ENCODE measurements at regions not wholly inside any gene's neighbourhood (a gene's known extent, or its start where the extent isn't known, plus 50 kb on each side); places are given as distances from the start of the nearest gene placed in this dataset.

- FAIRE-seq = no peak
- no peaks in the 10 kb centered on the region for H3K36me3 ChIP-seq (ENCODE audit: control insufficient read depth in 2 of 3, insufficient read depth in 3 of 3, low read length in 3 of 3)
These were observed 297.9 kb upstream of the PTGER4 start for GRCh38 chr5:40381676-40382363.

GRCh38 chr5:40381016-40381415 is 298.7 kb upstream of the PTGER4 start:
- no peak for TF ChIP-seq CTCF (IDR thresholded peaks at IDR 0.05; ENCODE audit: borderline replicate concordance, extremely low read depth, insufficient read depth)
- H3K9ac ChIP-seq (ENCODE audit: low read length in 3 of 3) = no peak overlapping the region
- H3K27me3 ChIP-seq (ENCODE audit: control insufficient read depth, insufficient read depth, low read length) = no peaks in the 10 kb centered on the region
- DNase-seq (no peak), FAIRE-seq (no peak)
- no peak overlapping the region for H3K27ac ChIP-seq (ENCODE audit: low read depth in 2 of 2, low read length in 2 of 2)
- H3K4me3 ChIP-seq (ENCODE audit: low read length in 3 of 3) = no peak overlapping the region
- intact Hi-C loops (cut with DNase I) = no loop called here
- no peaks in the 10 kb centered on the region for H3K4me1 ChIP-seq (ENCODE audit: control insufficient read depth in 2 of 3, insufficient read depth in 2 of 3, low read depth in 1 of 3, low read length in 3 of 3)
- no peaks in the 10 kb centered on the region for H3K36me3 ChIP-seq (ENCODE audit: control insufficient read depth in 2 of 3, insufficient read depth in 3 of 3, low read length in 3 of 3)
- no peaks in the 10 kb centered on the region for H3K9me3 ChIP-seq (ENCODE audit: control insufficient read depth in 2 of 3, insufficient read depth in 1 of 3, low read length in 3 of 3)

More at GRCh38 chr5:40381676-40382363, 297.9 kb upstream of the PTGER4 start:
- no peaks in the 10 kb centered on the region for H3K9me3 ChIP-seq (ENCODE audit: control insufficient read depth in 2 of 3, insufficient read depth in 1 of 3, low read length in 3 of 3)
- intact Hi-C loops (cut with DNase I) = no loop called here
- no peaks in the 10 kb centered on the region for H3K27me3 ChIP-seq (ENCODE audit: control insufficient read depth, insufficient read depth, low read length)
- no peak overlapping the region for H3K4me3 ChIP-seq (ENCODE audit: low read length in 3 of 3)
- H3K27ac ChIP-seq (ENCODE audit: low read depth in 2 of 2, low read length in 2 of 2) = no peak overlapping the region
- no peak for DNase-seq
- no peaks in the 10 kb centered on the region for H3K4me1 ChIP-seq (ENCODE audit: control insufficient read depth in 2 of 3, insufficient read depth in 2 of 3, low read depth in 1 of 3, low read length in 3 of 3)
- no peak overlapping the region for H3K9ac ChIP-seq (ENCODE audit: low read length in 3 of 3)
- no peak for TF ChIP-seq CTCF (IDR thresholded peaks at IDR 0.05; ENCODE audit: borderline replicate concordance, extremely low read depth, insufficient read depth)

DNA sequence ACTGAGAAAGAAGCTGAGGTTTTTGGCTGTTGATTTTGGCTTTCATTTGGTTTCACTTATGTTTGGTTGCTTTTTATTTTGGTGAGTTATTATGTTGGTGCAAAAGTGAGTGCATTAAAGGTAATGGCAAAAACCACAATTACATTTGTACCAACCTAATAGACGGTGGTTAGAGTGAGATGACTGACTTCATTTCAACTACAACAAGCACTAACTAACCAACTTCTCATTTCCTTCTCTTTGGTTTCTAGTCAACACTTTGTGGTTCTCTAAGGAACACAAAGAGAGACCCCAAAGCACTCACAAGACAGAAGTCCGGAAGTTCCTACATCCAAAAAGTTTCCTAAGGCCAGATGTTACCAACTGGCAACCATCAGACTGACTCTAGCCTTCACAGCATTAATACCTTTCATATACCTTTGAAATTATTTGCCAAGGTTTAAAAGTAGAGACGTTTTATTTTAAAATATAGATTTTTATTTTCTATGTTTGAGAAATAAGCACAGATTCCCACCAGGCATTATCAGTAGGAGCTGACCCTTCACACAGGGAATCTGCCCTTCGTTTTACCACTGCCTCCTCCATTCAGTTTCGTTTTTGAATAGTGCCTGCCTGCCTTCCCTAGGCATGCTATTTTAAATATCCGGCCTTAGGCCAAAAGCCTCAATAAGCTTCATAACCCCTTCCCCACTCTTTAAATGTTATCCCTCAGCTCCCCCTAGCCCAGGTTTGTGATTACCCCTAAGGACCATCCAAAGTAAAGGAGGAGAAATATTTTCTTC is 301.1 kb upstream of the PTGER4 start:
- no peak for FAIRE-seq
- Histone ChIP-seq H3K27ac (ENCODE audit: low read depth in 2 of 2, low read length in 2 of 2) (no peak overlapping the region), H3K27me3 (ENCODE audit: control insufficient read depth, insufficient read depth, low read length) (no peaks in the 10 kb centered on the region), H3K4me1 (ENCODE audit: control insufficient read depth in 2 of 3, insufficient read depth in 2 of 3, low read depth in 1 of 3, low read length in 3 of 3) (no peaks in the 10 kb centered on the region), H3K4me3 (ENCODE audit: low read length in 3 of 3) (no peak overlapping the region), H3K9me3 (ENCODE audit: control insufficient read depth in 2 of 3, insufficient read depth in 1 of 3, low read length in 3 of 3) (no peaks in the 10 kb centered on the region), H3K9ac (ENCODE audit: low read length in 3 of 3) (no peak overlapping the region), H3K36me3 (ENCODE audit: control insufficient read depth in 2 of 3, insufficient read depth in 3 of 3, low read length in 3 of 3) (no peaks in the 10 kb centered on the region)
- DNase-seq = no peak
- no peak for TF ChIP-seq CTCF (IDR thresholded peaks at IDR 0.05; ENCODE audit: borderline replicate concordance, extremely low read depth, insufficient read depth)
- intact Hi-C loops (cut with DNase I) = no loop called here
